Femur (tissue), 1 donor: ENCODE measurements at regions not wholly inside any gene's neighbourhood (a gene's known extent, or its start where the extent isn't known, plus 50 kb on each side); places are given as distances from the start of the nearest gene placed in this dataset.
"Not testable (repeated sequence)": the region's sequence is repeated elsewhere in the genome, so short reads cannot be mapped to it uniquely, and the experiment has no call there.

ENCODE experiments used
- DNase-seq: peaks from one replicate; pipeline ENCODE4 v3.0.0-alpha.2; 2017

DNA sequence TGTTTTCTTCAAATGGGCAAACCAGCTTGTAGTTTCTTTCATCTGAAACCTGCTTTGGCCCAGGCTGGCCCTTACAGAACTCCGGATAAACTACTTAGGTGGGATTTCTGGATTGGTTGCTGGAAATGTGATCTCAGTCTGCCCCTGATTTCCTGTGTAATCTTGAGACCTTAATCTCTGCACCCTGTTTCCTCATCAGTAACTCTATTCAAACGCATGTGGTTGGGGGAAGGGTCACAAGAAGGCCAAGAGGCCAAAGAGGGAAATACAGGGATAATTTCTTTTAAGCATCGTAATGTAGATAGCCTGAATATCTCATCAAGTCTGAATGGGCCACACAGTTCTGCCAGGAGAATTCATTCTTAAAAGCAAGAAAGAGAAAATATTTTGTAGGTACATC lies 483.6 kb downstream of the LTN1 start:
- no peak for DNase-seq

DNA sequence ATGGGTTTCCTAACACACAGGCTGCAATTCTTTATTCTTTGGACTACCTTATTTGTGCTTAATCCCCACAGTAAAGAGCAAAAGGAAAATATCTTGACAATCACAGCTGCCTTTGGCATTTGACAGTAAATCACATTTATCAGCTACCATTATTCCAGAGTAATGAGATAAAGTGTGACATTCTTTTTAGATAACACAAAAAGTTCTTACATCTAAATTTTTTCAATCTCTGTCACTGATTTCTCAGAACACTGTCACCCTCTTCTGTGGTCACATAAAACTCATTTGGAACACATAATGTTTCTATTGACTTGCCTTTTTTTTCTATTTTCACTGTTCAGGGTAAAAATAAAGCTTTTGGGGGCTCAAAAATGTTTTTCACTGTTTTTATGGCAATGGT lies 484.6 kb downstream of the LTN1 start:
- no peak for DNase-seq

DNA sequence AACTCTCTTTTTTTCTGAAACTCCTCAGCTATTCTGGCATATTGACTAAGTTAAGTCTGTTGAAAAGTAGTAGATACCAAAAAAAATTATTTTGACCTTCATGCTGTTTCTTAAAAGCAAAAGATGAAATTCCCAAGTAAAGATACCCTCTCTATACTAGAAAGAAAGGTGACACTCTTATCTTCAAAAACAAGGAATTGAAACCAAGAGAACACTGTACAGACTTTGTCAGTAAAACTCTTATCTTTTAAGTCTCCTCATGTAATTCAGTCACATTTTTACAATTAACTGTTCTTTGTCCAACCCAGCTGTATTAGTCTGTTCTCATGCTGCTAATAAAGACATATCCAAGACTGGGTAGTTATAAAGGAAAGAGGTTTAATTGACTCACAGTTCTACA lies 496.2 kb downstream of the LTN1 start:
- no peak for DNase-seq

- no peak for DNase-seq
Measured at GRCh38 chr21:28492127-28492526, 500.6 kb downstream of the LTN1 start.

GRCh38 chr21:28489821-28490350 lies 502.8 kb downstream of the LTN1 start:
- DNase-seq: no peak

GRCh38 chr21:28489162-28489561 lies 503.5 kb downstream of the LTN1 start:
- DNase-seq: peak; percentile 52

GRCh38 chr21:28487455-28488070 lies 505.1 kb downstream of the LTN1 start:
- DNase-seq: no peak

- DNase-seq: no peak
Measured at GRCh38 chr21:28485301-28486022, 507.2 kb downstream of the LTN1 start.

DNA sequence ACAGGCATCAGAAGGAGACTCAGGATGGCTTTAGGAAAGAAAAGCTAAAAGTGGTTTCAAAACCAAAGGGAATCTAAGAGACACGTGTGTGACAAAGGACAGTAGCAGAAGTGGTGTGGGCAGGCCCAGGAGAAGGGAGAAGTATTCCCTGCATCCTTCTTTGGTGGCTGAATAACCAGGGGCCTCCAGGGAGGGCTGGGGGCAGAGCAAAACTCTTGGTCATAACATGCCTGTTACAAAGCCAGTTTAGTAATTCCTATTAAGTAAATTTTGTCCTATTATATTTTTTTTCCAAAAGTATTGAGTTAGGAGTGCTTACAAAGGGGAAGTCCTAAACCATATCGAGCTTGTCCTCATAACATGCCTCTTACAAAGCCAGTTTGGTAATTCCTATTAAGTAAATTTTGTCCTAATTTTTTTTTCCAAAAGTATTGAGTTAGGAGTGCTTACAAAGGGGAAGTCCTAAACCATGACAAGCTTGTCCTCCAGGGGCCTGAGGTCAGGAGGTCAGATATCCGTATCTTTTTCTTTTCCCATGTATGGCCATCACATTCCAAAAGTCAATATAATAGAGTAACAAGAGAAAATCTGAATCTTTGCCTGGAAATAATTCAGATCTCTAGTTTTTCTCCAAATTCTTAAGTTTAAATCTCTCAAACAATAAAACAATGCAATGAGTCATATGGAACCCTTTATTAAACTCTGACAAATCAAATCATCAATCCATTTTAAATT lies 509.2 kb downstream of the LTN1 start:
- no peak for DNase-seq

GRCh38 chr21:28482657-28483056 lies 510.0 kb downstream of the LTN1 start:
- no peak for DNase-seq

DNA sequence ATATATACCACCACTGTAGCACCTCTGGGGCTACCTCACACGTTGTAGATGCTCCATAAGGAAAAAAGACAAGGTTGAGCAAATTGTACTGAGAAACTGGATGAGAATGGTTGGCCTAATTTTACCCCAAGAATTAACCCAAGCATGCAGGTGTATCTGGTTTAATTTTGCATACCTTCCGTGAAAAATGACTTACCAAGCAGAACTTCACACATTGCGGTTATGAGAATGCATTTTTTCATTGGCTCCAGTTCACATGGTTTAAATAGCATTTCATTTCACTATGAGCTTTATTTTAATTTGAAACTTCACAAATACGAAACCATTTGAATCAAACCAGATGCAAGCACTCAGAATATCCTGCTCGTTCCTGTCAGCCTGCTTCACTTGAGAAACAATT lies 512.2 kb downstream of the LTN1 start:
- DNase-seq: no peak

DNA sequence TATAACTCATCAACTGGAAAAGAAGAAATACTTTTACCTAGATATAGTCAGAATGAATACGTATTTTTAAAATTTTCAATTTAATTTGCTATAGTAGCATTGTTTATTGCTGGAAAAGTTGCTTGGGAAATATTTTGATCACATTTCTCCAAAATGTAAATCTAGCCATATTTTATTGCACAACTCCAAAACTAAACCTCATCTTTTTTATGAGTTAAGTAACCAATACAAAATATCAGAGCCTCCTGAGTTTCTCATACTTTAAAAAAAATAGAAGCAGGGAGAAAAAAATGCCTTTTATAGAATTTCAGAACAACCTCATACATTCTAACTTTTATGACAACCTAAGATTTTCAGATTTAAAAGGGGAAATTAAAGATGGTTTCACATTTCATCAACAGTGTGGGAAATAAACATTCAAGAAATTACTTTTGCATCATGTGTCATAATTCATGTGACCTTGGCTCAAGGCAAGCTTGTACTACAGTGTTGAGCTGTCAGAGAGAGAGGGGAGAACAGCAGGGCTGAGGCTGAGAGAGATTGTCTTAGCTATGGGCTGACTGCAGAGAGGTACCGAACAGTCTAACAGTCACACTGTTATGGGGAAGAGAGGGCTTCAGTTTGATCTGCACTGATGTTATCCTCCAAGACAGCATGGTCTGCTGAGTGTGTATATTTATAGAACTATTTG lies 519.0 kb downstream of the LTN1 start:
- no peak for DNase-seq

DNA sequence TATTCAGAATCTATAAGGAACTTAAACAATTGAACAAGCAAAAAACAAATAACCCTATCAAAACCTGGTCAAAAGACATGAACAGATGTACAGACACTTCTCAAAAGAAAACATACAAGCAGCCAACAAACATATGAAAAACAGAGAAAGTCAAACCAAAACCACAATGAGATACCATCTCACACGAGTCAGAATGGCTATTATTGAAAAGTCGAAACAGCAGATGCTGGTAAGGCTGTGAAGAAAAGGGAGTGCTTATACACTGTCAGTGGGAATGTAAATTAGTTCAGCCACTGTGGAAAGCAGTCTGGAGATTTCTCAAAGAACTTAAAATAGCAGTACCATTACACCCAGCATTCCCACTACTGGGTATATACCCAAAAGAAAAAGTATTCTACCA lies 520.1 kb downstream of the LTN1 start:
- DNase-seq: not testable (repeated sequence)

DNA sequence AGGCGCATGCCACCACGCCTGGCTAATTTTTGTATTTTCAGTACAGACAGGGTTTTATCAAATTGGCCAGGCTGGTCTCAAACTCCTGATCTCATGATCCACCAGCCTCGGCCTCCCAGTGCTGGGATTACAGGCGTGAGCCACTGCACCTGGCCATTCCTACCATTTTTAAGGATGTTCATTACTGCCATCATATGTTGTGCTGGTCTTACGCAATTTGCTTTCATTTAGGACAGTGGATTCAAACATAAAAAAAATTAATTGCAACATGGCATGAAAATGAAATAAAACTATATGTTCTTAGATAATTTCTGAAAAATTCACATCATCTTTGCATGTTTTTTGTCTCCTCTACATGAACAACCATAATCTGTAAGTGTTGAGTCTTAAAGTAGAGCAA lies 527.7 kb downstream of the LTN1 start:
- no peak for DNase-seq

DNA sequence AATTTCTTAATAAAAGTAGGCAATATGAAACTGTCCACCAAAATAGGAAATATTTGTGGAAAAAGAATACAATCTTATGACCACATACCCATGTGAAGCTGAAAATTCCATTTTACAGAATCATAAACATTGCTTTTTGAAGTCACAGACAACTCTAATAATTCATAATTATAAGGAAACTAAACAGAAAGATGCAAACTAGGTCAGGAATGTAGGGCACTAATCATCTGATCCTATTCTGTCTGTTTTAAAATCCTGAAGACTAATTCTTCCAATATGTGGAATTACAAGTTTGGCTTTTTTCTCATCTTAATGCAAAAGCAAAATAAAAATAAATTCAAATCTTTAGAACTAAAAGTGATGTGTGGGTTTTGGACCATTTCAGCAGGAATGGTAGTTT lies 528.6 kb downstream of the LTN1 start:
- no peak for DNase-seq

DNA sequence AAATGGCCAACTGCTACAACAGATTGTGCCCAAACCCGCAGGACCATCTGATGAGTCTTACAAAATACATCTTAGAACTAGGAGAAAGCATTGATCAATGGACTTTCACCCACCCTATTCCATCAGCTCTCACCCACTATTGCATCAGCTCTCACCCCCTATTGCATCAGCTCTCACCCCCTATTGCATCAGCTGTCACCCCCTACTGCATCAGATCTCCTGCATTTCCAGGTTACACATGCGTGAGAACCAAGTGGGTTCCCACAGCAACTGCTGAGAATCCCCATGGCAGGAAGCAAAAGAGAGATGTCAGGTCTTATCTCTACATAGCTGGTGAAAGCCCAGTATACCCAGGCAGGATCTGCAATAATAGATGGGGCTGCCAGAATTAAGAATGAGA lies 533.5 kb downstream of the LTN1 start:
- no peak for DNase-seq

- DNase-seq: no peak
Measured at GRCh38 chr21:28458446-28458845, 534.2 kb downstream of the LTN1 start.

GRCh38 chr21:28455253-28455600 lies 537.5 kb downstream of the LTN1 start:
- DNase-seq: no peak

DNA sequence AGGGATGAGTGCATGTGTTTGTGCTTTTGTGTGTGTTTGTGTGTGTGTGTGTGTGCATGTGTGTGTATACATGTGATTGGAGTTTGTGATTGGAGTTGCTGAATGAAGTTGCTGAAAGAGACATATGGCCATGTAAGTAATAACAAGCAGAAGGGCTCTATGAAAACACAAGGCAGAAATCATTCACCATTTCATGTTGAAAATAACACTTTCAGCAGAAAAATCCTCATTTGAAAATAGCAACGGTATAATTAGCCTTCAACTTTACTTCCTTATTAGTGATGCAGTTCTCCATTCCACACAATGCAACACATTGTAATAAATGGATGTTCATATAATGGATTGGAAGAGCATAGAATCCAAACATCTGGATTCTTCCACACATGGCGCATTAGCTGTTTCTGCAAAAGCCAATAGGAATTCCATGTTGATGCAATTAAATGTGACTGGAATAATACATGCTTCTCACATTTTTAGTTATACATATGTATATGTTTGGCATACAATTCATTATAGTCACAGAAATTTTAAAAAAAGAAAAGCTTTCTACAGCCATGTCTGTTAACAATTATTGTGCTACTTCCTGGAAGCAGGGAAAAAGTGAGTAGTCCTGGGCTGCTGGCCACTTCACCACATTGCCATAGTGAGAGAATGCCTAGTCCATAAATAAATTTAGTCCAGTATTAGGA lies 538.0 kb downstream of the LTN1 start:
- DNase-seq: peak; percentile 62

- DNase-seq: no peak
Measured at GRCh38 chr21:28447462-28447861, 545.2 kb downstream of the LTN1 start.

- no peak for DNase-seq
Measured at GRCh38 chr21:28445141-28445830, 547.4 kb downstream of the LTN1 start.

GRCh38 chr21:28444557-28444956 lies 548.1 kb downstream of the LTN1 start:
- no peak for DNase-seq
